ENCODE measurements at regions not wholly inside any gene's neighbourhood (a gene's known extent, or its start where the extent isn't known, plus 50 kb on each side); places are given as distances from the start of the nearest gene placed in this dataset.

DNA sequence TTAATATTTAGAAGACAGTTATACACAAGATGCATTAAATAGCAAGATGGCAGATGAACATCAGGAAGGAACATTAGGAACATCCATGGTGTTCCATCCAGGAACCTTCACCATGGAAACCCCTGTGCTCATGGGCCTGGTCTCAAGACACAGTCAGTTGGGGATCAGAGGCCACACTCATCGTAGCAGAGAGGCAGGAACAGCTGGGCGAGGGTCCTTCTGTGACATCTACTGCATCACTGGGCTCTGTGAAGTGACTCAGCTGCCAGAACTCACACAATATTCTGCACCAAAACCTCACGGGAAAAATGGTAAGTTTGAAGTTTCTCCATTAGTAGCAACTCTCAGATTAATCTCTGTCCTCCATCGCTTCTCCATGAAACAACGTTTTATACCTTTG lies 356.6 kb downstream of the PREX1 start:
- DNase-seq = no peak
- no peaks in the 10 kb centered on the region for H3K9me3 Mint-ChIP-seq
- no peaks in the 10 kb centered on the region for H3K4me1 Mint-ChIP-seq
- no peak for ATAC-seq
- H3K27ac Mint-ChIP-seq = no peak overlapping the region
- no peak overlapping the region for H3K4me3 Mint-ChIP-seq
- peaks cover 13% of the 10 kb centered on the region for H3K27me3 Mint-ChIP-seq
- H3K36me3 Mint-ChIP-seq (ENCODE audit: low read depth) = no peaks in the 10 kb centered on the region

GRCh38 chr20:48470141-48470540 lies 357.7 kb downstream of the PREX1 start:
- DNase-seq = no peak
- H3K4me1 Mint-ChIP-seq = no peaks in the 10 kb centered on the region
- H3K9me3 Mint-ChIP-seq = no peaks in the 10 kb centered on the region
- no peak overlapping the region for H3K4me3 Mint-ChIP-seq
- H3K27ac Mint-ChIP-seq = no peak overlapping the region
- ATAC-seq = no peak
- peaks cover 3% of the 10 kb centered on the region for H3K27me3 Mint-ChIP-seq
- H3K36me3 Mint-ChIP-seq (ENCODE audit: low read depth) = no peaks in the 10 kb centered on the region

DNA sequence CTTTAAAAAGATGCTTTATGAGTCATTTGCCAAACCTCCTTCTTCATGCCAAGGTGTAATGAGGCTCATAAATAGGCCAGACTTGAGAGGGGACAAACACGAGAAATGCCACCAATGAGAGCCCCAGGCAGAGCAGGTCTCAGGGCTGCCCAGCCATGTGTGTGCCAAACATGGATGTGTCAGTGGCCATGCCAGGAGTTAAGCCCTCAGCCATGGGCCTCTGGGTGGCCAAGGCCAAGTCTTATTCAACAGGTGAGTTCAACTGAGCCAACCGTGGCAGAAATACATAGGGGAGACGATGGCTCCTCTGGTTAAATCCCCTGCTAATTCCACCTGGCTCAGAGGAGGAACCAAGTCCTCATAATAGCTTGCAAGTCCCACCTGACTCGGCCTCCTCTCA lies 358.8 kb downstream of the PREX1 start:
- Mint-ChIP-seq H3K9me3 (no peaks in the 10 kb centered on the region), H3K36me3 (ENCODE audit: low read depth) (no peaks in the 10 kb centered on the region), H3K27me3 (peaks cover 3% of the 10 kb centered on the region), H3K4me1 (no peaks in the 10 kb centered on the region), H3K27ac (no peak overlapping the region), H3K4me3 (no peak overlapping the region)
- no peak for DNase-seq
- no peak for ATAC-seq

DNA sequence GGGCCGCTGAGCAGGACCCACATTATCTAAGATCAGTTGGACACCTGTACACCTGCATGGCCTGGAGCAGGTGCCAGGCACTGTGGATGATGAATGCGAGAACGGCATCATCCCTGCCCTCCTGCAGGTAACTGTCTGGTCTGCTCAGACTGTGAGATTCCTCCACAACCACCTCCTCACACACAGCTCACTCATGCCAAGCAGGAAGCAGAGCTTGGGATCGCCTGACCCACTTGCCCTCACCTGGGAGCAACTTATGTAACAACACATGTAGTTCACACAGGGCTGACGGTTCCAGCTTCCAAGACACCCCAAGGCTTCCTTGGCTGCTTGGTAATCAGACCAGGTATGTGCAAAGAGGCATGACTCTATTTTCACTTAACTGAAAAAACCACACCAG lies 359.2 kb downstream of the PREX1 start:
- peaks cover 3% of the 10 kb centered on the region for H3K27me3 Mint-ChIP-seq
- H3K27ac Mint-ChIP-seq = no peak overlapping the region
- DNase-seq (no peak), ATAC-seq (no peak)
- no peaks in the 10 kb centered on the region for H3K36me3 Mint-ChIP-seq (ENCODE audit: low read depth)
- no peaks in the 10 kb centered on the region for H3K4me1 Mint-ChIP-seq
- no peak overlapping the region for H3K4me3 Mint-ChIP-seq
- H3K9me3 Mint-ChIP-seq = no peaks in the 10 kb centered on the region

- H3K36me3 Mint-ChIP-seq (ENCODE audit: low read depth) = no peaks in the 10 kb centered on the region
- ATAC-seq (no peak), DNase-seq (no peak)
- H3K4me3 Mint-ChIP-seq = no peak overlapping the region
- peaks cover 7% of the 10 kb centered on the region for H3K27me3 Mint-ChIP-seq
- no peak overlapping the region for H3K27ac Mint-ChIP-seq
- no peaks in the 10 kb centered on the region for H3K9me3 Mint-ChIP-seq
- H3K4me1 Mint-ChIP-seq = no peaks in the 10 kb centered on the region
Measured at GRCh38 chr20:48467622-48468021, 360.2 kb downstream of the PREX1 start.

DNA sequence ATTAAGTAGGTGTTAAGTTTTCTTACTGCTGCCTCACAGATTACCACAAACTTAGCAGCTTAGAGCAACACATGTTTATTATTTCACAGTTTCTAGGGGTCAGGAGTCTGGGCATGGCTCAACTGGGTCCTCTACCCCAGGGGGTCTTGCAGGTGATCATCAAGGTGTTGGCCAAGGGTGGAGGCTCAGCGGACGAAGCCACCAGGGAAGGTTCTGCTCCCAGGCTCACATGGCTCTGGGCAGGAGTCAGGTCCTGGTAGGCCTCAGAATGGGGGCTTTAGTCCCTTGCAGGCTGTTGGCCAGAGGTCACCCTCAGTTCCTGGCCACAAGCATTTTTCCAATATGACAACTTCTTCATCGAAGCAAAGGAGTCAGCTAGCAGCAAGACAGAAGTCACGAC lies 362.5 kb downstream of the PREX1 start:
- H3K27me3 Mint-ChIP-seq = peaks cover 7% of the 10 kb centered on the region
- no peaks in the 10 kb centered on the region for H3K36me3 Mint-ChIP-seq (ENCODE audit: low read depth)
- no peaks in the 10 kb centered on the region for H3K4me1 Mint-ChIP-seq
- ATAC-seq (no peak), DNase-seq (no peak)
- no peak overlapping the region for H3K4me3 Mint-ChIP-seq
- H3K9me3 Mint-ChIP-seq = no peaks in the 10 kb centered on the region
- no peak overlapping the region for H3K27ac Mint-ChIP-seq

DNA sequence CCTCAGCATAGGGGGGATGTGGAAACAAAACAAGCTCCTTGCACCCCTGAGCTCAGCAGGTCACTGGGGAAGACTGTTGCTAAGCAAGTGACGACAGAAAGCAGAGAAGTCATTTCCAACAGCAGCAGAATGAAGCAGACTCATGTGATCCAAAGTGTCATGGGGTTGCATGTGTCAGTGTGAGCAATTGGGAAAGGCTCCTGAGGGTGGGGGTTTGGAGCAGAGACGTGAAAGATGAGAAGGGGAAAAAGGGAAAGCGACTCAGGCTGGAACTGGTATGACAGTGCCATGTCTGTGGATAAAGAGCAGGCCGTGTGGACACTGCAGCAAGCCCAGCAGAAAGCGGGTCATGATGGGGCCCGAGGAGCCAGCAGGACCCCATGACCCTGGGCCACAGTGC lies 363.9 kb downstream of the PREX1 start:
- no peaks in the 10 kb centered on the region for H3K36me3 Mint-ChIP-seq (ENCODE audit: low read depth)
- DNase-seq (no peak), ATAC-seq (no peak)
- no peak overlapping the region for H3K4me3 Mint-ChIP-seq
- H3K27me3 Mint-ChIP-seq = peaks cover 7% of the 10 kb centered on the region
- H3K9me3 Mint-ChIP-seq = no peaks in the 10 kb centered on the region
- no peaks in the 10 kb centered on the region for H3K4me1 Mint-ChIP-seq
- H3K27ac Mint-ChIP-seq = no peak overlapping the region

DNA sequence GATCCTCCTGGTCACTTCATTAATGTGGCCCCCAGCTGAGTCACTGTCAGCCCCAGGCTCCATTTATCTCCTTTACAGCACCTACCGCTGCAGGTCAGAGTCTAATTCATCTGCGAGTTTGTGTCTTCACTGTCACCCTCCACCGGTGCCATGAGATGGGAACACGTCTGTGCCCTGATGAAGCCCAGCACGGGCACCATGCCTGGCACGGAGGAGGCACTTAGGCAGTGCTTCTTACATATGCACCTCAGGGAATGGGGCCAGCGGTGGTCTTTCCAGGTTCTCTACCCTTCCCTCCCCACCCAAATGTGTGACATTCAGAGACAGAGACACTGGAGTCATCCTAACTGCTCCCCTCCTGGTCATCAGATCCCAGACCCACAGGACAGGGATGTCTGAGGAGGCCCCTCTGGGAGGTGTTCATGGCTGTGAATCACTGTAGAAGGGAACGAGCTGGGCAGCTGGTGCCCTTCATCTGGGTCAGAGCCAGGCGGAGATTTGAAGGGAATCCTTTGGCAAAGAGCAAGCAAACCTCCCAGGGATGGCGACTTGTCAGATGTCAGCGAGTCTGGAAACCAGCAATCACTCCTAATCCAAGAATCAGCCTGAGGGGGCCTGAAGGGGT lies 364.6 kb downstream of the PREX1 start:
- no peak for ATAC-seq
- DNase-seq = no peak
- Mint-ChIP-seq H3K4me1 (no peaks in the 10 kb centered on the region), H3K9me3 (no peaks in the 10 kb centered on the region), H3K27ac (no peak overlapping the region), H3K27me3 (peaks cover 7% of the 10 kb centered on the region), H3K4me3 (no peak overlapping the region), H3K36me3 (ENCODE audit: low read depth) (no peaks in the 10 kb centered on the region)

DNA sequence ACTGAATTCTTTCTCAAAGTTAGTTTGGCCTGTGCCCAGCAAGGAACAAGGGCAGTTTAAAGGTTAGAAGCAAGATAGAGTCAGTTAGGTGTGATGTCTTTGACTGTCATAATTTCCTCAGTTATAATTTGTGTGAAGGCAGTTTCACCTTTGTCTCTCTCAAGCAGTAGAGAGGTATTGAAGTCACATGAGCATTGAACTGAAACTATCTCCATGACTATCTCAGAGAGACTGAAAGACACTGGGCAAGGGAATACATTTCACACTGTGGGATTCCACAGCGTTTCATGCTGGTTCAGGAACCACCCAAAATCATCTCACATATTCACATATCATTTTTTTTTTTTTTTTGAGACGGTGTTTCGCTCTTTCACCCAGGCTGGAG lies 366.1 kb downstream of the PREX1 start:
- no peak for ATAC-seq
- Mint-ChIP-seq H3K36me3 (ENCODE audit: low read depth) (no peaks in the 10 kb centered on the region), H3K4me3 (no peak overlapping the region), H3K27ac (no peak overlapping the region), H3K27me3 (peaks cover 6% of the 10 kb centered on the region), H3K4me1 (no peaks in the 10 kb centered on the region), H3K9me3 (no peaks in the 10 kb centered on the region)
- no peak for DNase-seq

- ATAC-seq (no peak), DNase-seq (no peak)
- Mint-ChIP-seq H3K4me1 (no peaks in the 10 kb centered on the region), H3K4me3 (no peak overlapping the region), H3K27me3 (peaks cover 6% of the 10 kb centered on the region), H3K27ac (no peak overlapping the region), H3K36me3 (ENCODE audit: low read depth) (no peaks in the 10 kb centered on the region), H3K9me3 (no peaks in the 10 kb centered on the region)
Measured at GRCh38 chr20:48461091-48461734, 366.6 kb downstream of the PREX1 start.

- Mint-ChIP-seq H3K36me3 (ENCODE audit: low read depth) (no peaks in the 10 kb centered on the region), H3K4me3 (no peak overlapping the region), H3K9me3 (no peaks in the 10 kb centered on the region), H3K4me1 (no peaks in the 10 kb centered on the region), H3K27ac (no peak overlapping the region), H3K27me3 (peaks cover 6% of the 10 kb centered on the region)
- ATAC-seq (no peak), DNase-seq (no peak)
Measured at GRCh38 chr20:48460681-48461080, 367.1 kb downstream of the PREX1 start.

GRCh38 chr20:48459722-48460395 lies 367.9 kb downstream of the PREX1 start:
- peaks cover 6% of the 10 kb centered on the region for H3K27me3 Mint-ChIP-seq
- ATAC-seq (no peak), DNase-seq (no peak)
- H3K4me1 Mint-ChIP-seq = no peaks in the 10 kb centered on the region
- no peak overlapping the region for H3K27ac Mint-ChIP-seq
- no peak overlapping the region for H3K4me3 Mint-ChIP-seq
- H3K36me3 Mint-ChIP-seq (ENCODE audit: low read depth) = no peaks in the 10 kb centered on the region
- no peaks in the 10 kb centered on the region for H3K9me3 Mint-ChIP-seq

DNA sequence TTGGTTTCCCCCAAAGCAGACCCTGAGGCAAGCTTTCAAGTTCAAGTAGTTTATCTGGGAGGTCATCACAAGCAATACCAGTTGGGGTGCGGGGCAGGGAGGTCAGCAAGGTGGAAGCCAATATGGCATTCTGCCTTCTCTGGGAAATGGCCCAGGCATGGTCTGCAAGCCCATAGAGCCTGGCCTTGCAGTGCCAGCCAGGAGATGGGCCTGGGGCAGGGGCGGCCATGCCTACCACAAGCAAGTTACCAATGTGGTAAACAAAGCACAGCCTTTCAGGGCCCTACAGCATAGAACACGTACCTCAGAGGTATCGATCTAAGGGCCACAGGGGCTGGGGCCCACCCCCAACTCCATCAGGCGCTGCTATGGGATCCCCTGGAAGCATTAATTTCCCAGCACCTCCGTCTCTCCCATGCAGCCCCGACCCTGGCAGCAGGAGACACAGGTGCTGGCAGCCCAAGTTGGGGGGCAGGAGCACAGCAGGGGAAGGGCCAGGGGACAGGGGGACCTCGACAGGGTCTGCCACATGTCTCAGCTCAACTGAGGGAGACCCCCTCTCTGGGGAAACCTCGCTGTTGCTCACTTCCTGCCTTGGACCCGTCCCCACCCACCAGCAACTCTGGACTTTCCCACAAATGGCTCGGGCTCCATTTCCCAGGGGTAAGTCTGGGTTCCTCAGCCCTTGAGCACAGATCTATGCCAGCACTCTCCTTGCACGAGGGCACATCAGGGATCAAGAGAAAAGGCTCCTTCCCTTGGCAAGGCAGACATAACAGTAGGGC lies 369.0 kb downstream of the PREX1 start:
- Mint-ChIP-seq H3K9me3 (no peaks in the 10 kb centered on the region), H3K4me3 (no peak overlapping the region), H3K4me1 (no peaks in the 10 kb centered on the region), H3K27me3 (peaks cover 8% of the 10 kb centered on the region), H3K36me3 (ENCODE audit: low read depth) (no peaks in the 10 kb centered on the region), H3K27ac (no peak overlapping the region)
- no peak for DNase-seq
- ATAC-seq = no peak

DNA sequence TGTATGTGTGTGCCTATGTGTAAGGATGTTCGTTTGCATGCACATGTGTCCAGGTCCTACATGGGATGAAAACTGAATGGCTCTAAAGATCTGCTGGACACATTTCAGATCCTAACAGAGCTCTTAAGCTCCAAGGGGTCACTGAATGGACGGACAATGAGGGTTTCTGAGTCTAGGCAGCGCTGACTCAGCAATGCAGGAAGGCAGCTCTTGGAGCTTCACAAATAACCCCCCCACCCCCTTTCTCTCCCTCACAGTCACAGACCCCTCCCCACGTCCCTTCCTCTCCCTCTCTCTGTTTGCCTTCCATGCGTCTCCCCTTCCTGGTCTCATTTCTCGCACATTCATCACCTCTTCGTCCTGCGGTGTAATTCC lies 369.8 kb downstream of the PREX1 start:
- ATAC-seq (no peak), DNase-seq (no peak)
- Mint-ChIP-seq H3K9me3 (no peaks in the 10 kb centered on the region), H3K4me3 (no peak overlapping the region), H3K36me3 (ENCODE audit: low read depth) (no peaks in the 10 kb centered on the region), H3K27me3 (peaks cover 7% of the 10 kb centered on the region), H3K4me1 (no peaks in the 10 kb centered on the region), H3K27ac (no peak overlapping the region)
